CD4-positive, alpha-beta T cell treated with Interleukin-6 at 100 ng/mL for 8 hours (primary cell): ENCODE measurements at regions not wholly inside any gene's neighbourhood (a gene's known extent, or its start where the extent isn't known, plus 50 kb on each side); places are given as distances from the start of the nearest gene placed in this dataset.
"Not testable (repeated sequence)": the region's sequence is repeated elsewhere in the genome, so short reads cannot be mapped to it uniquely, and the experiment has no call there.

Experiments used
- DNase-seq: peaks from one replicate; pipeline ENCODE4 v3.0.0-alpha.2; 2020; ENCODE audit warnings: mixed read lengths, low spot score

GRCh38 chr13:76829572-76830327, 56.5 kb downstream of the KCTD12 start:
- no peak for DNase-seq

- no peak for DNase-seq
Observed at GRCh38 chr13:76828316-76828741, 57.9 kb downstream of the KCTD12 start.

DNA sequence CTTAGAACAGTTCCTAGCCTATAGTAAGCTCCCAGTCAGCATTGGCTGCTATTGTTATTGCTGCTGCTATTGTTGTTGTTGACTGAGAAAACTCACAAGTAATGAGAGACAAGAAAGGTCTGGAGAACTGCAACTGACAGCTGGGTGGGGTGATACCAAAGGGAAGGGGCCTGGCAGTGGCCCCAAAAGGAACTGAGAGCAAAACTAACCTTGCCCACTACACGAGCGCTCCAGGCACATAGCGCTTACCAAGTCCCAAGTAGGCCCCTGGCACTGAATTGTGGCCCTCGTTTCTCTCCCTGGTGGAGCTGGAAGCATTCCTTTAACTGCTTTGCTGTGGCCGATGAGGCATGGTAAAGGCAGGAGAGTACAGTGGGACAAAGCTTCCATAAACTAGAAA, 59.7 kb downstream of the KCTD12 start:
- no peak for DNase-seq

GRCh38 chr13:76825430-76825829, 60.8 kb downstream of the KCTD12 start:
- no peak for DNase-seq

DNA sequence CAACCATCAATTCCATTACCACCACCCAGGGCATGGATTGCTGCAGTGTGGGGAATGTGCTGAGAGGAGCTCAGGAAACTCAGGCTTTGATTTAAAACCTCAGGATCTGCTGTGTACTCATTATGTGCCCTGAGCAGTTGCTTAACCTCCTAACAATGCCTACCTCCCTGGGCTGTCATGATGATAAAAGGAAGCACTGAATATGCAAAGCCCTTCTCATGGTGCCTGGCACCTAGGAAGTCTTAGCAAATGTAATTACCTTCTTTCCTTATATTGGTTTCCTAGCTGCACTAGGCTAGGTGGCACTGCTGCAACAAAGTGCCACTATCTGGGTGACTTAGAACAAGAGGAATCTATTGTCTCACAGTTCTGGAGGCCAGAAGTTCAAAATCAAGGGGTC, 62.2 kb downstream of the KCTD12 start:
- DNase-seq = no peak

- peak; percentile 23 for DNase-seq
Observed at GRCh38 chr13:76822698-76823267, 63.4 kb downstream of the KCTD12 start.

GRCh38 chr13:76821222-76821621, 65.0 kb downstream of the KCTD12 start:
- DNase-seq = not testable (repeated sequence)

DNA sequence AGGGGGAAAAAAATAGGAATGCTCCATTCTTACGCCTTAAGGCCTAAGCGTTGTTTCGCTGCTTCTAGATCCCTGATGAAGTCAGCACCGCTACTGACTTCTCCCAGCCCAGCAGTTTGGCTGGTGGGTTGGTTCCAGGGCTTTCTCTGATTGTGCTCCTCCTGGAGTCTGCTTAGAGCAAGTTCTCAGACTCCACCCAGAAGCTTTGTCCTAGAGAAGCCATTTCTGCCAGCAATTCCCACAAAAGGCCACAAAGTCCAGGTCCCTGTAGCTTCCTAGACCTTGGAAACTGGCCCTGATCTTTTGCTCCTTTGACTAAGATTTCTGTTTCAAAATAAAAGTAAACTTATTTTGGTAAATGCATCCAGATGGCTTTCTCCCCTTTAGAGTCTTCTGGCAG, 65.4 kb downstream of the KCTD12 start:
- DNase-seq = no peak

DNA sequence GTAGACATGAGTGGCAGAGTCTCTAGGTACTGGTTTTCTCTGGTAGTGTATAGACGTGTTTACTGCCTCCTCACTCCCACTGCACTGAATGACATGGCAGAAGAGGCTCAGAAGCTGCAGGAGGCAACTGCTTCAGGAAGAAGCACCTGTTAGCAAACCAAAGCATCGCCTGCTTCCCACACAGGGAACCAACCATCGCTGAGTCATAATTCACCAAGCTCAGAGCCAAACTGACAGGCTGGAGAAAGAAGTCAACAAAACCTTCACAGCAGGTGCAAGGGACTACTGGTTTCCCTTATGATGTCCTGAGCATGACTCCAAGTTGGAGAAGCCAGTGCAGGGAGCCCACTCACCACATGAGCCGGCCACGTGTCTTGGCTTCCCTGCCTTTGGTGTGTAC, 69.8 kb downstream of the KCTD12 start:
- no peak for DNase-seq

DNA sequence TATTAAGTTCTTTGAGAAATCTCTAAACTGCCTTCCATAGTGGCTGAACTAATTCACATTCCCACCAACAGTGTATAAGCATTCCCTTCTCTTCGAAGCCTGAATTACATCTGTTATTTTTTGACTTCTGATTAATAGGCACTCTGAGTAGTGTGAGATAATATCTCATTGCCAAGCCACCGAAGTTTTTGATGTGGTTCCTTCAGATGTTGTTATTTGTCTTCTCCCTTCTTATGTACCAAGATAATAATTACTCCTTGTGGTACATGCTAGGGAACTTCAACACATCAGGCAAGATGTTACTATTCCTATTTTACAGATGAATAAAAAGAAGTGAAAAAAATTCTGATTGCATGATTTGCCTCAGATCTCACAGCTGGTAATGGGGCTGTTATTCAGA, 70.9 kb downstream of the KCTD12 start:
- no peak for DNase-seq

GRCh38 chr13:76813891-76814290, 72.3 kb downstream of the KCTD12 start:
- no peak for DNase-seq

DNA sequence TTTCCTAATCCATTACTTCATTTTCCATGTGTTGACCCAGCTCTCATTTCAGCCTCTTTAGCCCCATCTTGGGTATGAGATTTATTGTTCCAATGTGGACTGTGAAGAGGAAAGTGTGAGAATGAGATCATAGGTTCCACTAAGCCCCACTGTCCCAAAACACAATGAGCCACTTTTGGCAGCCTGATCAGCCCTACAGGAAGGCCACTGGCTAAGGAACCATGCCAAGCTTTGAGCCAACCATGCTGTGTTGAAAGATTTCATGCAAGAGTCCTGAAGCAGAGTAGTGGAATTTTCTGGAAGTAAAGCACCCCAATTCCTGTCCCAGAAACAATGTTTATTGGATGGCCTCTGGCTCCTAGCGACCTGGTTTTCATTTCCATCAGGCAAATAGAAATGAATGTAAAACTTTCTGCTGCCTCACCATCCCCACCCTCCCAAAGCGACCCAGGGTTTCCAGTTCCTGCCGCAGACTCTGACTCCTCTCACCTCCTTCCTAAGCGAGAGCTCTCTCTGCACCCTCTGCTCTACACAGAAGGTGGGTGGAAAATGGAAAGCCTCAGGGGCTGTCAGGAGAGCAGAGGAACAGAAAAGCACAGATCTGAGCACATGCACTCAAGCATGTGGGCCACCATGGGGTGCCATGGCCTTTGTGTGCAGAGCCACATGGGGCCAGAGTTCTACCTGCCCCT, 73.1 kb downstream of the KCTD12 start:
- DNase-seq = no peak

DNA sequence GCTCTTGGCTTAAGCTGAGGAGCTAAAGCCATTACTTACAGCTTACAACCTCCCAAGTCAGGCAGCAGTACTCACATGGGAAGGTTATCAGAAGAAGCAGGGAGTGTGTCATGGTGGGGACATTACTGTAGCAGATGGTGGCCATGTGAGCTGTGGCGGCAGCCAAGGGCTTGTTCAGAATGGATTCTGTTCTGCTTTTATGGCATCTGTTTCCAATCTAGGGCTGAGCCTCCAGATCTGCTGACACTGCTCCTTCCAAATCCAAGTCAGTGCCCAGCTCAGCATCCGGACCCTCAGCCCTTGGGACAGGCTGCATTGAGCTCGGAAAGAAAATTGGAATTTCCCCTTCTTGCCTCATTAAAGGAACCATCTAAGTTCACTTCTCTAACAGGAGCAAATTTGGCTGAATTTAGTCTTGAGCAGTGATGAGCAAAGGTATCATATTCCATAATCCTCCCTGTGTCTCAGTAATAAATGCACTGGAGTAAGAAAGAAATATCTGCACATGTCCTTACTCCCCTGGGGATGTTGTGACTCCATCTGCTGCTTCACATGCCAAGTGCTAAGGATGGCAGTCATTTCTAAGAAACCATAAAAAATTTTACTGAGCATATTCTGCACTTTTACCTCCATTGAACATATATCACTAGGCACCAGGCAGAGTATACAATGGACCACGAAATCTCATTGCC, 73.9 kb downstream of the KCTD12 start:
- no peak for DNase-seq

DNA sequence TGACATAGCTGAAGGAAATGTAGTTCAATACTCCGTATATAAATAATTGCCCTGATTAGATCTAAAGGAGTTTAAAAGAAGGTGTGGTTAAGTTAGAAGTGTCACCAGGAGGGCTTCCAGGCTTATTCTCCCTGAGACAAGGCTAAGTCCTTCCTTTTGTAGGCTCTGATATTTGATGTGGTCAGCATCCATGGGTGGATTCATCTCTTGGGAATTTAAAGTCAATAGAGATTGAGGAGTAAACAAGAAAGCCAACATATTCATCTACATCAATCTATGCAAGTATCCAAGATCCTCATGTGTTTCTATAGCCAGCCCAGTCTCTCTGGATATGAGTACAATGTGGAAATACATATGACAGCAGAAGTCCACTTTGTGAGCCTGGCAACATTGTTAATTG, 76.8 kb downstream of the KCTD12 start:
- DNase-seq = no peak

GRCh38 chr13:76808927-76809326, 77.3 kb downstream of the KCTD12 start:
- DNase-seq = no peak

DNA sequence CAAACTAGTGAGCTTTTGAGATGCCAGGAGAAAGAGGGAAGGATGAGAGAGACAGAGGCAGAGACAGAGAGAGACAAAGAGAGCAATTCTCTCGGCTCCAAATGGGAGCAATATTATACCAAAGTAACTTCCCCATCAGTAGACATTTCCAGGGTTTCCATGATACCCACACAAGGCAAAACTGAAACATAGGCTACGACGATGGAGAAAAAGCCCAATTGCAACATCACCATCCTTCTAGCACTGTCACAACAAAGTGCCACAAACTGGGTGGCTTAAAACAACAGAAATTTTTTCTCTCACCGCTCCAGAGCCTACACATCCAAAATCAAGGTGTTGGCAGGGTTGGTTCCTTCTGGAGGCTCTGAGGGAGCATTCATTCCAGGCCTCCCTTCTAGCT, 81.4 kb downstream of the KCTD12 start:
- no peak for DNase-seq

- DNase-seq = no peak
Observed at GRCh38 chr13:76803831-76804230, 82.4 kb downstream of the KCTD12 start.

- DNase-seq = no peak
Observed at GRCh38 chr13:76800943-76801342, 85.3 kb downstream of the KCTD12 start.

DNA sequence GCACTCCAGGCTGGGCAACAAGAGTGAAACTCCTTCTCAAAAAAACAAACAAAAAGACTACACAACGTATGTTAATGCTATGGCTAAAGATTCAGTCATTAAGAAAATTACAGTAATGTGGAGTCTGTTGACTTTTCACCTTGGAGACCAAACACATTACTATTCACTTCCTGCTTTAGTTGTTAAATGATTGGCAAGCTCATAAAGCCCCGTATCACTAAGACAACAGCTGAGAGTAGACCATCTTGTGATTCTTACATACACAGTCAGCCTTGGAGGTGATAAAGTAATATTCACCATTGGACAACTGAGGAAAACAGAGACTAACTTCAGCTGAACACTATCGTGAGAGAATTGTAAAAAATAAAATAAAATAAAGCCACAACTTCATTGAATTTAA, 86.5 kb downstream of the KCTD12 start:
- no peak for DNase-seq

GRCh38 chr13:76798037-76798436, 88.2 kb downstream of the KCTD12 start:
- DNase-seq = no peak

DNA sequence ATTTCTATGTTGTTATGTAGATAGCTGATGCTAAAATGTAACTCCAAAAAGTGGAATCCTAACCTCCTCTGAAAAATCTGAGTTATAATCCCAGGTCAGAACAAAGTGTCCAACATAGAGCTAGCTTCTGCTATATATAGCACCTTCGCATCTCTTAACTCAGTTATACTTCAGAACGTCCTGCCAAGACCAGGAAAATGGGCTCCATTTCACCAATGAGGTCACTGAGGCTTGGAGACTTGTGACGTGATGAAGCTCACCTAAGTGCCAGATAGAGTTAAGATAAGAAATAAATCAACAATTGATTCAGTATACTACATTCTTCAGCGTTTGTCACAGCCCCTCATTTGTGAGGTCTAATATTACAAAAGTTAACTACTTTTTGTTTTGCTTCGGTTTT, 88.8 kb downstream of the KCTD12 start:
- no peak for DNase-seq

DNA sequence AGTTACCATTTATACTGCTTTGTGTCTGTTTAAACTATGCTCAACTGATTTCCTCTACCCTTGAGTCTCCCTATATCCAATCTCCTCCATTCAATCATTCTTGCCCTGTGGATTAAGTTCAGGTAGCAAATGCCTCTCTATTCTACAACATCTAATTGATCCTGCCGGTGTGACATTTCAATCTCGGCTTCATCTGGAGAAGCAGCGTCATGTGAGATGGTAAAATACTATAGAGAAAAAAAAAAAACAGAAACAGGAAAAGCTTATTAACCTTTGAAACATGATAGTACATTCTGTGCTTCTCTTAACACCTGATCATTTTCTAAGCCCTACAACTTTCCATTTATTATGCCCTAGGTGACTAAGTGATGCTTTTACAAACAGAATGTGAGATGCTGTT, 89.4 kb downstream of the KCTD12 start:
- no peak for DNase-seq
